ENCODE measurements at regions not wholly inside any gene's neighbourhood (a gene's known extent, or its start where the extent isn't known, plus 50 kb on each side); places are given as distances from the start of the nearest gene placed in this dataset.

- H3K4me1 Mint-ChIP-seq (ENCODE audit: low read depth, unreplicated experiment) = no peaks in the 10 kb centered on the region
- peaks cover 2% of the 10 kb centered on the region for H3K27me3 Mint-ChIP-seq (ENCODE audit: unreplicated experiment)
- no peaks in the 10 kb centered on the region for H3K36me3 Mint-ChIP-seq (ENCODE audit: unreplicated experiment)
- H3K9me3 Mint-ChIP-seq (ENCODE audit: unreplicated experiment) = peaks cover 7% of the 10 kb centered on the region
- H3K4me3 Mint-ChIP-seq (ENCODE audit: unreplicated experiment) = no peak overlapping the region
- H3K27ac Mint-ChIP-seq (ENCODE audit: unreplicated experiment) = no peak overlapping the region
- no peak for DNase-seq
- TF ChIP-seq CTCF (IDR thresholded peaks at IDR 0.05; ENCODE audit: partially characterized antibody, unreplicated experiment) = no peak
Measured at GRCh38 chrY:12357204-12357603, 343.8 kb upstream of the USP9Y start.

GRCh38 chrY:12357655-12358054 lies 343.4 kb upstream of the USP9Y start:
- H3K9me3 Mint-ChIP-seq (ENCODE audit: unreplicated experiment) = peaks cover 7% of the 10 kb centered on the region

GRCh38 chrY:12358337-12358736 lies 342.7 kb upstream of the USP9Y start:
- TF ChIP-seq CTCF (IDR thresholded peaks at IDR 0.05; ENCODE audit: partially characterized antibody, unreplicated experiment) = no peak
- no peaks in the 10 kb centered on the region for H3K36me3 Mint-ChIP-seq (ENCODE audit: unreplicated experiment)
- H3K4me3 Mint-ChIP-seq (ENCODE audit: unreplicated experiment) = no peak overlapping the region
- H3K27me3 Mint-ChIP-seq (ENCODE audit: unreplicated experiment) = peaks cover 2% of the 10 kb centered on the region
- no peak overlapping the region for H3K27ac Mint-ChIP-seq (ENCODE audit: unreplicated experiment)
- H3K9me3 Mint-ChIP-seq (ENCODE audit: unreplicated experiment) = peaks cover 7% of the 10 kb centered on the region
- no peak for DNase-seq
- H3K4me1 Mint-ChIP-seq (ENCODE audit: low read depth, unreplicated experiment) = no peaks in the 10 kb centered on the region

More at GRCh38 chrY:12357655-12358054, 343.4 kb upstream of the USP9Y start:
- no peak for TF ChIP-seq CTCF (IDR thresholded peaks at IDR 0.05; ENCODE audit: partially characterized antibody, unreplicated experiment)
- no peaks in the 10 kb centered on the region for H3K36me3 Mint-ChIP-seq (ENCODE audit: unreplicated experiment)
- peaks cover 2% of the 10 kb centered on the region for H3K27me3 Mint-ChIP-seq (ENCODE audit: unreplicated experiment)
- no peak overlapping the region for H3K4me3 Mint-ChIP-seq (ENCODE audit: unreplicated experiment)
- no peaks in the 10 kb centered on the region for H3K4me1 Mint-ChIP-seq (ENCODE audit: low read depth, unreplicated experiment)
- H3K27ac Mint-ChIP-seq (ENCODE audit: unreplicated experiment) = no peak overlapping the region
- DNase-seq = no peak

GRCh38 chrY:12359867-12360266 lies 341.2 kb upstream of the USP9Y start:
- peaks cover 7% of the 10 kb centered on the region for H3K9me3 Mint-ChIP-seq (ENCODE audit: unreplicated experiment)
- no peak overlapping the region for H3K27ac Mint-ChIP-seq (ENCODE audit: unreplicated experiment)
- no peak for TF ChIP-seq CTCF (IDR thresholded peaks at IDR 0.05; ENCODE audit: partially characterized antibody, unreplicated experiment)
- no peaks in the 10 kb centered on the region for H3K36me3 Mint-ChIP-seq (ENCODE audit: unreplicated experiment)
- no peak for DNase-seq
- H3K27me3 Mint-ChIP-seq (ENCODE audit: unreplicated experiment) = peaks cover 2% of the 10 kb centered on the region
- H3K4me1 Mint-ChIP-seq (ENCODE audit: low read depth, unreplicated experiment) = no peaks in the 10 kb centered on the region
- no peak overlapping the region for H3K4me3 Mint-ChIP-seq (ENCODE audit: unreplicated experiment)

- peaks cover 2% of the 10 kb centered on the region for H3K27me3 Mint-ChIP-seq (ENCODE audit: unreplicated experiment)
- no peak for TF ChIP-seq CTCF (IDR thresholded peaks at IDR 0.05; ENCODE audit: partially characterized antibody, unreplicated experiment)
- peaks cover 7% of the 10 kb centered on the region for H3K9me3 Mint-ChIP-seq (ENCODE audit: unreplicated experiment)
- no peak overlapping the region for H3K27ac Mint-ChIP-seq (ENCODE audit: unreplicated experiment)
- no peaks in the 10 kb centered on the region for H3K4me1 Mint-ChIP-seq (ENCODE audit: low read depth, unreplicated experiment)
- no peak overlapping the region for H3K4me3 Mint-ChIP-seq (ENCODE audit: unreplicated experiment)
- H3K36me3 Mint-ChIP-seq (ENCODE audit: unreplicated experiment) = no peaks in the 10 kb centered on the region
- no peak for DNase-seq
Measured at GRCh38 chrY:12360496-12360895, 340.5 kb upstream of the USP9Y start.

Data from glutamatergic neuron (in vitro differentiated cells).